ENCODE measurements at regions not wholly inside any gene's neighbourhood (a gene's known extent, or its start where the extent isn't known, plus 50 kb on each side); places are given as distances from the start of the nearest gene placed in this dataset.

DNA sequence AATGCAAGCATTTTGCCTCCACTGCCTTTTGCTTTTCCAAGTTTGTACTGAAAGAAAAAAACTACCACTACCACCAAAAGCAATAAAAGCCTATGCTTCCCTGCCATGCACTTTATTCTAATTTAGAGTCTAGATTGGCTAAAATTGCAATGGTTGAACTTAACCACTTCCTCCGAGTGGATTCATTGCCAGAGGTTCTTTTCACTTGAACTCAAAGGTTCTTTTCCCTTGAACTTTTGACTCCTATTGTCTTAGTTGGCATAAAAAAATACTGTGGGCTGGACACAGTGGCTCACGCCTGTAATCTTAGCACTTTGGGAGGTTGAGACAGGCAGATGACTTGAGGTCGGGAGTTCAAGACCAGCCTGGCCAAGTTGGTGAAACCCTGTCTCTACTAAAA lies 319.8 kb upstream of the GOT2 start:
- ChIA-PET RAD21 (ENCODE audit: unreplicated experiment) (no interaction called here), SMC1A (ENCODE audit: uncharacterized antibody, unreplicated experiment) (interaction anchor here (0.8 to 1.1 kb wide), 2 partner anchors 10 to 72 kb away, joined by 3 read pairs; no protein-coding TSS in a partner anchor), CTCF (interaction anchor here (1.4 kb wide), 1 partner anchor 210 kb away, joined by 3 read pairs; no protein-coding TSS in a partner anchor), POLR2A (no interaction called here)
- no peaks in the 10 kb centered on the region for H3K36me3 ChIP-seq (ENCODE audit: control insufficient read depth in 2 of 2, insufficient read depth in 2 of 2, low read length in 1 of 2)
- H3K9me3 ChIP-seq (replicated peaks; ENCODE audit: control insufficient read depth, insufficient read depth, low read length): no peaks in the 10 kb centered on the region
- no peaks in the 10 kb centered on the region for H3K4me1 ChIP-seq (ENCODE audit: control insufficient read depth, insufficient read depth, low read length)
- H3K79me2 ChIP-seq (ENCODE audit: control insufficient read depth, insufficient read depth, low read length): no peaks in the 10 kb centered on the region
- no peak for TF ChIP-seq CBFB (IDR thresholded peaks at IDR 0.05; ENCODE audit: low read depth)
- no peak for TF ChIP-seq EGR1 (IDR thresholded peaks at IDR 0.05; ENCODE audit: borderline replicate concordance in 1 of 2, low read depth in 2 of 2, low read length in 2 of 2)
- TF ChIP-seq EED (IDR thresholded peaks at IDR 0.05; ENCODE audit: low read depth): no peak
- TF ChIP-seq GABPA (IDR thresholded peaks at IDR 0.05; ENCODE audit: low read depth): no peak
- no peak for TF ChIP-seq FOXK2 (IDR thresholded peaks at IDR 0.05)
- no peak for TF ChIP-seq SIN3A (IDR thresholded peaks at IDR 0.05; ENCODE audit: low read depth, low read length)
- TF ChIP-seq MYC (IDR thresholded peaks at IDR 0.05; ENCODE audit: insufficient read depth, insufficient read length, insufficient replicate concordance, low read length, severe bottlenecking): no peak
- TF ChIP-seq RCOR1 (conservative IDR thresholded peaks at IDR 0.05; ENCODE audit: low read depth, low read length): no peak
- TF ChIP-seq CBX3 (IDR thresholded peaks at IDR 0.05; ENCODE audit: borderline replicate concordance, low read depth): no peak
- no peak for TF ChIP-seq ZBTB11 (CRISPR knock-in tag; IDR thresholded peaks at IDR 0.05)
- no peak for TF ChIP-seq ESRRA (IDR thresholded peaks at IDR 0.05; ENCODE audit: low read length)
- no peak for TF ChIP-seq ZZZ3 (IDR thresholded peaks at IDR 0.05; ENCODE audit: control insufficient read depth, insufficient read length, low read depth)
- H3K27ac ChIP-seq (ENCODE audit: control insufficient read depth, insufficient read depth): no peak overlapping the region
- no peak for DNase-seq (ENCODE audit: low read depth, low spot score)
- H3K4me3 ChIP-seq: no peak overlapping the region
- in situ Hi-C loops (cut with MboI): no loop called here
- H4K20me1 ChIP-seq (ENCODE audit: control insufficient read depth, insufficient read depth): no peaks in the 10 kb centered on the region; the same call in 1 of the 2 replicates
- no peak for ATAC-seq
- no TSS peak for BruUV-seq (replicated peaks)
- intact Hi-C loops (cut with micrococcal nuclease; ENCODE audit: unreplicated experiment): no loop called here
- no peak for FAIRE-seq
- no peak overlapping the region for H2AFZ ChIP-seq (ENCODE audit: control insufficient read depth, low read depth, low read length)
- no peak overlapping the region for H3K9ac ChIP-seq (ENCODE audit: control insufficient read depth, insufficient read depth, low read length)
- 29% methylated on average over 3 of the region's 3 CpGs for WGBS (ENCODE audit: insufficient coverage, insufficient replicate concordance, low lambda C conversion rate, missing lambda C conversion rate)
- H3K27me3 ChIP-seq (replicated peaks in 1 of 2; ENCODE audit: control insufficient read depth in 2 of 2, insufficient read depth in 2 of 2, low read length in 1 of 2): no peaks in the 10 kb centered on the region; a peak in 1 of 4 replicates
- no peak overlapping the region for H3K4me2 ChIP-seq (ENCODE audit: control insufficient read depth, insufficient read depth)
